Trophoblast cell (in vitro differentiated cells and primary cell): ENCODE measurements at regions not wholly inside any gene's neighbourhood (a gene's known extent, or its start where the extent isn't known, plus 50 kb on each side); places are given as distances from the start of the nearest gene placed in this dataset.

ENCODE experiments used
- DNase-seq, 2 donors: peaks; one replicate each; pipeline ENCODE4 v3.0.0-alpha.2; 2016
- H2AFZ ChIP-seq: 2 replicates; pipeline ENCODE4 v1.6.1; 2013; ENCODE audit warnings: low read length, moderate library complexity, mild to moderate bottlenecking; ENCODE audit not compliant: insufficient read depth, poor library complexity
- H2AK5ac ChIP-seq: 2 replicates; pipeline ENCODE4 v1.6.1; 2013; ENCODE audit warnings: mild to moderate bottlenecking, low read length
- H2BK120ac ChIP-seq: 2 replicates; pipeline ENCODE4 v1.6.1; 2013; ENCODE audit warnings: low read length, mild to moderate bottlenecking, moderate library complexity; ENCODE audit not compliant: insufficient read depth, poor library complexity
- H2BK12ac ChIP-seq: 2 replicates; pipeline ENCODE4 v1.6.1; 2013; ENCODE audit warnings: mild to moderate bottlenecking, low read length, moderate library complexity
- H2BK5ac ChIP-seq: 2 replicates; pipeline ENCODE4 v1.6.1; 2013; ENCODE audit warnings: low read length, low read depth, moderate library complexity, mild to moderate bottlenecking; ENCODE audit not compliant: poor library complexity
- H3K14ac ChIP-seq: 2 replicates; pipeline ENCODE4 v1.6.1; 2013; ENCODE audit warnings: mild to moderate bottlenecking, low read length
- H3K18ac ChIP-seq: 2 replicates; pipeline ENCODE4 v1.6.1; 2013; ENCODE audit warnings: mild to moderate bottlenecking, low read length
- H3K23ac ChIP-seq: 2 replicates; pipeline ENCODE4 v1.6.1; 2013; ENCODE audit warnings: low read length
- H3K27ac ChIP-seq: 2 replicates; pipeline ENCODE4 v1.5.1; 2013; ENCODE audit warnings: low read depth, mild to moderate bottlenecking, inconsistent platforms, low read length, moderate library complexity
- H3K27me3 ChIP-seq: 2 replicates; pipeline ENCODE4 v1.6.1; 2013; ENCODE audit warnings: inconsistent platforms, mild to moderate bottlenecking, low read length, moderate library complexity; ENCODE audit not compliant: insufficient read depth
- H3K36me3 ChIP-seq, 2 experiments: 1 replicate in 1 of 2; 2 replicates in 1 of 2; pipeline ENCODE4 v1.6.1; 2013; ENCODE audit warnings: low read length in 2 of 2, mild to moderate bottlenecking in 2 of 2, moderate library complexity in 1 of 2; ENCODE audit not compliant: insufficient read depth in 2 of 2, control insufficient read depth in 1 of 2
- H3K4ac ChIP-seq: 2 replicates; pipeline ENCODE4 v1.6.1; 2013; ENCODE audit warnings: low read depth, mild to moderate bottlenecking, low read length, moderate library complexity
- H3K4me1 ChIP-seq, 2 experiments: 1 replicate in 1 of 2; 2 replicates in 1 of 2; pipeline ENCODE4 v1.6.1; 2013; ENCODE audit warnings: low read length in 2 of 2, mild to moderate bottlenecking in 2 of 2, moderate library complexity in 1 of 2; ENCODE audit not compliant: insufficient read depth in 2 of 2, control insufficient read depth in 1 of 2
- H3K4me2 ChIP-seq: 2 replicates; pipeline ENCODE4 v1.6.1; 2013; ENCODE audit warnings: inconsistent platforms, mild to moderate bottlenecking, low read length, moderate library complexity
- H3K4me3 ChIP-seq: 2 replicates; pipeline ENCODE4 v1.5.1; 2013; ENCODE audit warnings: mild to moderate bottlenecking, low read depth, low read length, inconsistent platforms
- H3K79me1 ChIP-seq: one replicate; pipeline ENCODE4 v1.6.1; 2013; ENCODE audit warnings: low read length
- H3K79me2 ChIP-seq: 2 replicates; pipeline ENCODE4 v1.6.1; 2013; ENCODE audit warnings: low read length, mild to moderate bottlenecking; ENCODE audit not compliant: control insufficient read depth, insufficient read depth, poor library complexity
- H3K9ac ChIP-seq: 2 replicates; pipeline ENCODE4 v1.6.1; 2013; ENCODE audit warnings: mild to moderate bottlenecking, low read length
- H3K9me3 ChIP-seq: 2 replicates; pipeline ENCODE4 v1.6.1; 2013; ENCODE audit warnings: low read depth, mild to moderate bottlenecking, control low read depth, inconsistent platforms, low read length; ENCODE audit not compliant: insufficient read depth
- H4K12ac ChIP-seq: 2 replicates; pipeline ENCODE4 v1.6.1; 2013; ENCODE audit warnings: low read depth, mild to moderate bottlenecking, low read length, moderate library complexity
- H4K8ac ChIP-seq: 2 replicates; pipeline ENCODE4 v1.6.1; 2013; ENCODE audit warnings: low read depth, mild to moderate bottlenecking, low read length, moderate library complexity
- H4K91ac ChIP-seq: one replicate; pipeline ENCODE4 v1.6.1; 2013; ENCODE audit warnings: low read depth, mild to moderate bottlenecking, low read length, moderate library complexity
- WGBS: extraction: QIAGEN DNeasy Blood & Tissue Kit; methylation state at CpG from one replicate; pipeline ENCODE4 v1.1.7; 2013; ENCODE audit warnings: missing lambda C conversion rate; ENCODE audit not compliant: insufficient read length, insufficient coverage; ENCODE audit errors: extremely low coverage; 5-methylcytosine and 5-hydroxymethylcytosine counted together

DNA sequence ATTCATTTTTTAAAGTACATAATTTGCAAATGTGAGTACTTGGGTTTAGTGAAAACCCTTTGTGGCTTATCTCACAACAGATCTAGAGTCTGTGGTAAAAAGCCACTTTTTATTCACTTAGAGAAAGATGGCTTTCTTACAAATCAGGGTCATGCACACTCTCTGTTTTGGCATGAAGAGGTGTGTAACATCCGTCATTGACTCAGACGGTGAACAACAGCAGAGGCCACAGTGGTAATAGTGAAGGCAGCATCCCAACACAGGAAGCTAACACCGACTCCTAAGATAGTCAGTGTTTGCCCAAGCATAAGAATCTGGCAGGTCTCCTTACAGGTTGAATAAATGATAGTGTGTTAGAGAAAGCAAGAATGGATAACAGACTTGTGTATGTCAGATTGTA, 593.0 kb downstream of the SOX5 start:
- WGBS = no CpG with 5 or more reads among the region's 3 CpGs
- H2AFZ ChIP-seq = no peak overlapping the region
- H3K9me3 ChIP-seq = no peaks in the 10 kb centered on the region

GRCh38 chr12:23356927-23357708, 592.4 kb downstream of the SOX5 start:
- Histone ChIP-seq H3K79me1 (no peaks in the 10 kb centered on the region), H3K18ac (no peak overlapping the region), H3K27me3 (no peaks in the 10 kb centered on the region), H4K12ac (no peak overlapping the region), H3K9ac (no peak overlapping the region), H2AK5ac (no peak overlapping the region), H3K27ac (no peak overlapping the region), H3K4ac (no peak overlapping the region), H3K79me2 (no peaks in the 10 kb centered on the region), H3K4me2 (no peak overlapping the region), H2BK120ac (no peak overlapping the region), H3K9me3 (no peaks in the 10 kb centered on the region), H2AFZ (no peak overlapping the region), H3K36me3 (no peaks in the 10 kb centered on the region), H4K91ac (no peak overlapping the region), H3K4me1 (no peaks in the 10 kb centered on the region), H3K23ac (no peak overlapping the region), H3K4me3 (no peak overlapping the region), H2BK12ac (no peak overlapping the region), H2BK5ac (no peak overlapping the region), H4K8ac (no peak overlapping the region), H3K14ac (no peak overlapping the region)
- no peak for DNase-seq
- 100% methylated on average over 1 of the region's 9 CpGs for WGBS

More for the DNA sequence above, 593.0 kb downstream of the SOX5 start:
- Histone ChIP-seq H2BK5ac (no peak overlapping the region), H3K4ac (no peak overlapping the region), H4K8ac (no peak overlapping the region), H3K14ac (no peak overlapping the region), H3K18ac (no peak overlapping the region), H3K79me2 (no peaks in the 10 kb centered on the region), H3K4me1 (no peaks in the 10 kb centered on the region), H3K9ac (no peak overlapping the region), H2AK5ac (no peak overlapping the region), H2BK120ac (no peak overlapping the region), H3K36me3 (no peaks in the 10 kb centered on the region), H3K23ac (no peak overlapping the region), H3K27ac (no peak overlapping the region), H3K4me3 (no peak overlapping the region), H2BK12ac (no peak overlapping the region), H3K4me2 (no peak overlapping the region), H4K91ac (no peak overlapping the region), H4K12ac (no peak overlapping the region), H3K27me3 (no peaks in the 10 kb centered on the region), H3K79me1 (no peaks in the 10 kb centered on the region)
- no peak for DNase-seq

- Histone ChIP-seq H3K27ac (no peak overlapping the region), H2AFZ (no peak overlapping the region), H3K18ac (no peak overlapping the region), H3K79me1 (no peaks in the 10 kb centered on the region), H2BK5ac (no peak overlapping the region), H3K9me3 (no peaks in the 10 kb centered on the region), H4K91ac (no peak overlapping the region), H3K4ac (no peak overlapping the region), H2AK5ac (no peak overlapping the region), H4K12ac (no peak overlapping the region), H3K4me3 (no peak overlapping the region), H3K36me3 (no peaks in the 10 kb centered on the region), H4K8ac (no peak overlapping the region), H3K14ac (no peak overlapping the region), H3K4me2 (no peak overlapping the region), H3K79me2 (no peaks in the 10 kb centered on the region), H3K9ac (no peak overlapping the region), H3K4me1 (no peaks in the 10 kb centered on the region), H3K23ac (no peak overlapping the region), H3K27me3 (no peaks in the 10 kb centered on the region), H2BK12ac (no peak overlapping the region), H2BK120ac (no peak overlapping the region)
- WGBS = no CpG with 5 or more reads among the region's 3 CpGs
- DNase-seq = no peak
Measured at GRCh38 chr12:23359975-23360701, 589.3 kb downstream of the SOX5 start.

- Histone ChIP-seq H3K23ac (no peak overlapping the region), H2BK120ac (no peak overlapping the region), H3K27ac (no peak overlapping the region), H4K8ac (no peak overlapping the region), H3K36me3 (no peaks in the 10 kb centered on the region), H2AK5ac (no peak overlapping the region), H3K9me3 (no peaks in the 10 kb centered on the region), H3K4me2 (no peak overlapping the region), H4K91ac (no peak overlapping the region), H3K4ac (no peak overlapping the region), H2BK5ac (no peak overlapping the region), H4K12ac (no peak overlapping the region), H3K4me1 (no peaks in the 10 kb centered on the region), H3K4me3 (no peak overlapping the region), H3K14ac (no peak overlapping the region), H3K79me1 (no peaks in the 10 kb centered on the region), H3K79me2 (no peaks in the 10 kb centered on the region), H3K9ac (no peak overlapping the region), H3K18ac (no peak overlapping the region), H2AFZ (no peak overlapping the region), H2BK12ac (no peak overlapping the region), H3K27me3 (no peaks in the 10 kb centered on the region)
- no CpG with 5 or more reads among the region's 6 CpGs for WGBS
- DNase-seq = no peak
Measured at GRCh38 chr12:23361971-23362370, 587.5 kb downstream of the SOX5 start.
